Neural cell (in vitro differentiated cells): ENCODE measurements at regions not wholly inside any gene's neighbourhood (a gene's known extent, or its start where the extent isn't known, plus 50 kb on each side); places are given as distances from the start of the nearest gene placed in this dataset.
"Not testable (repeated sequence)": the region's sequence is repeated elsewhere in the genome, so short reads cannot be mapped to it uniquely, and the experiment has no call there.

Experiments used
- H2AFZ ChIP-seq: fragments of 200-600, 300-800 bp; sonication (generic), shearing (Covaris generic); 2 replicates; pipeline ENCODE4 v1.6.0; 2014; ENCODE audit warnings: low read depth, mild to moderate bottlenecking, antibody characterized with exemption, low read length, moderate library complexity
- H3F3A ChIP-seq: fragments of 200-600 bp; shearing (Covaris generic); 2 replicates; pipeline ENCODE4 v1.6.1; 2016; ENCODE audit warnings: mild to moderate bottlenecking, moderate library complexity, mixed read lengths, antibody characterized with exemption, low read length; ENCODE audit not compliant: insufficient read depth, poor library complexity, severe bottlenecking
- H3K27ac ChIP-seq: fragments of 200-600, 300-800 bp; sonication (generic), shearing (Covaris generic); 2 replicates; pipeline ENCODE4 v1.5.1; 2014; ENCODE audit warnings: mild to moderate bottlenecking, low read length, moderate library complexity
- H3K27me3 ChIP-seq: fragments of 300-800, 200-600 bp; sonication (generic), shearing (Covaris generic); 2 replicates; pipeline ENCODE4 v1.6.0; 2014; ENCODE audit warnings: mild to moderate bottlenecking, low read depth, low read length, moderate library complexity; ENCODE audit not compliant: insufficient read depth
- H3K36me3 ChIP-seq: fragments of 300-800, 200-600 bp; sonication (generic), shearing (Covaris generic); 2 replicates; pipeline ENCODE4 v1.5.1; 2014; ENCODE audit warnings: mild to moderate bottlenecking, antibody characterized with exemption, low read length, moderate library complexity; ENCODE audit not compliant: insufficient read depth
- H3K4me2 ChIP-seq: fragments of 300-800, 200-600 bp; sonication (generic), shearing (Covaris generic); 2 replicates; pipeline ENCODE4 v1.6.0; 2014; ENCODE audit warnings: mild to moderate bottlenecking, low read length
- H3K4me3 ChIP-seq: fragments of 300-800, 200-600 bp; sonication (generic), shearing (Covaris generic); 2 replicates; pipeline ENCODE4 v1.5.1; 2014; ENCODE audit warnings: mild to moderate bottlenecking, low read length, moderate library complexity
- H3K79me2 ChIP-seq: fragments of 200-600 bp; shearing (Covaris generic); replicated peaks from 2 replicates; pipeline ENCODE4 v1.6.0; 2014; ENCODE audit warnings: mild to moderate bottlenecking, low read length, moderate library complexity; ENCODE audit not compliant: insufficient read depth
- H3K9ac ChIP-seq: fragments of 300-800, 200-600 bp; sonication (generic), shearing (Covaris generic); 2 replicates; pipeline ENCODE4 v1.6.1; 2016; ENCODE audit warnings: mild to moderate bottlenecking, low read length, mixed read lengths
- H3K9me2 ChIP-seq: fragments of 200-600 bp; shearing (Covaris generic); 2 replicates; pipeline ENCODE4 v1.6.1; 2016; ENCODE audit warnings: mild to moderate bottlenecking, low read length, mixed read lengths; ENCODE audit not compliant: insufficient read depth
- H3K9me3 ChIP-seq: fragments of 200-600, 300-800 bp; sonication (generic), shearing (Covaris generic); 2 replicates; pipeline ENCODE4 v1.6.1; 2016; ENCODE audit warnings: mild to moderate bottlenecking, mixed run types, low read length, moderate library complexity, mixed read lengths
- H4K20me1 ChIP-seq: fragments of 200-600 bp; shearing (Covaris generic); 2 replicates; pipeline ENCODE4 v1.6.1; 2016; ENCODE audit warnings: mild to moderate bottlenecking, mixed run types; ENCODE audit not compliant: insufficient read depth
- CTCF ChIP-seq: fragments of 450-650 bp; IDR thresholded peaks from 2 replicates; pipeline ENCODE4 v1.5.1; 2014; ENCODE audit warnings: antibody characterized with exemption, mild to moderate bottlenecking, moderate library complexity; ENCODE audit not compliant: poor library complexity, severe bottlenecking
- EP300 ChIP-seq: fragments of 450-650 bp; conservative IDR thresholded peaks from 2 replicates; pipeline ENCODE4 v1.6.1; 2014; ENCODE audit warnings: antibody characterized with exemption, mild to moderate bottlenecking, moderate library complexity; ENCODE audit not compliant: poor library complexity, severe bottlenecking
- EZH2 ChIP-seq: fragments of 200-600, 300-800 bp; shearing (Covaris generic), sonication (generic); IDR thresholded peaks from 2 replicates; pipeline ENCODE4 v1.6.1; 2014; ENCODE audit warnings: antibody characterized with exemption, low read length, borderline replicate concordance, mild to moderate bottlenecking; ENCODE audit not compliant: insufficient read depth, poor library complexity, severe bottlenecking
- MXI1 ChIP-seq: fragments of 450-650 bp; conservative IDR thresholded peaks from 2 replicates; pipeline ENCODE4 v1.6.1; 2014; ENCODE audit warnings: antibody characterized with exemption, mild to moderate bottlenecking; ENCODE audit not compliant: poor library complexity, severe bottlenecking
- POLR2AphosphoS5 ChIP-seq: IDR thresholded peaks from 2 replicates; pipeline ENCODE4 v1.6.1; 2012
- RAD21 ChIP-seq: fragments of 450-650 bp; conservative IDR thresholded peaks from 2 replicates; pipeline ENCODE4 v1.6.1; 2014; ENCODE audit warnings: antibody characterized with exemption, mild to moderate bottlenecking, moderate library complexity
- REST ChIP-seq: IDR thresholded peaks from 2 replicates; pipeline ENCODE4 v1.6.1; 2012; ENCODE audit warnings: borderline replicate concordance
- SMC3 ChIP-seq: fragments of 450-650 bp; conservative IDR thresholded peaks from 2 replicates; pipeline ENCODE4 v1.6.1; 2014; ENCODE audit warnings: antibody characterized with exemption, mild to moderate bottlenecking, moderate library complexity; ENCODE audit not compliant: poor library complexity
- TAF1 ChIP-seq: IDR thresholded peaks from 2 replicates; pipeline ENCODE4 v1.6.1; 2012; ENCODE audit warnings: low read depth

- TF ChIP-seq TAF1 (no peak), EP300 (no peak), RAD21 (no peak), REST (no peak), POLR2AphosphoS5 (no peak), MXI1 (no peak), CTCF (no peak), SMC3 (no peak), EZH2 (no peak)
- Histone ChIP-seq H3K9me2 (no peaks in the 10 kb centered on the region), H2AFZ (no peak overlapping the region), H4K20me1 (no peaks in the 10 kb centered on the region), H3K27me3 (no peaks in the 10 kb centered on the region), H3K9me3 (no peaks in the 10 kb centered on the region), H3K79me2 (no peaks in the 10 kb centered on the region), H3K4me2 (no peak overlapping the region), H3K27ac (no peak overlapping the region), H3K36me3 (no peaks in the 10 kb centered on the region), H3F3A (no peaks in the 10 kb centered on the region), H3K4me3 (no peak overlapping the region), H3K9ac (no peak overlapping the region)
Measured at GRCh38 chr16:66242672-66243071, 123.8 kb upstream of the CDH5 start.

GRCh38 chr16:66242206-66242605 lies 124.3 kb upstream of the CDH5 start:
- H3K4me3 ChIP-seq, H3F3A ChIP-seq, H3K27me3 ChIP-seq, H3K36me3 ChIP-seq, H3K4me2 ChIP-seq, H3K9me3 ChIP-seq, H2AFZ ChIP-seq, H3K9me2 ChIP-seq, H3K9ac ChIP-seq, H3K79me2 ChIP-seq, H4K20me1 ChIP-seq, H3K27ac ChIP-seq: not testable (repeated sequence)

- H4K20me1 ChIP-seq = no peaks in the 10 kb centered on the region
- H3K4me3 ChIP-seq = no peak overlapping the region
- no peaks in the 10 kb centered on the region for H3K9me2 ChIP-seq
- H3K27ac ChIP-seq = no peak overlapping the region
- H3K36me3 ChIP-seq = no peaks in the 10 kb centered on the region
- no peak overlapping the region for H3K9ac ChIP-seq
- H2AFZ ChIP-seq = no peak overlapping the region
- H3F3A ChIP-seq = no peaks in the 10 kb centered on the region
- TF ChIP-seq SMC3 = no peak
- TF ChIP-seq RAD21 = no peak
- no peak for TF ChIP-seq MXI1
- no peak for TF ChIP-seq REST
- TF ChIP-seq EZH2 = no peak
- no peak for TF ChIP-seq EP300
- TF ChIP-seq POLR2AphosphoS5 = no peak
- no peak for TF ChIP-seq CTCF
- no peak for TF ChIP-seq TAF1
- no peaks in the 10 kb centered on the region for H3K9me3 ChIP-seq
- no peak overlapping the region for H3K4me2 ChIP-seq
- H3K27me3 ChIP-seq = no peaks in the 10 kb centered on the region
- H3K79me2 ChIP-seq = no peaks in the 10 kb centered on the region
Measured at GRCh38 chr16:66240631-66241395, 125.7 kb upstream of the CDH5 start.
